GM21381 (cell line): ENCODE measurements at regions not wholly inside any gene's neighbourhood (a gene's known extent, or its start where the extent isn't known, plus 50 kb on each side); places are given as distances from the start of the nearest gene placed in this dataset.
"Not testable (repeated sequence)": the region's sequence is repeated elsewhere in the genome, so short reads cannot be mapped to it uniquely, and the experiment has no call there.

Experiments used
- ATAC-seq: cut with Tn5 transposase; IDR thresholded peaks from one replicate; pipeline ENCODE4 v1.9.1; 2021; ENCODE audit warnings: mild to moderate bottlenecking, moderate library complexity; ENCODE audit not compliant: unreplicated experiment

GRCh38 chr20:11976966-11977365 lies 59.3 kb downstream of the BTBD3 start:
- no peak for ATAC-seq

DNA sequence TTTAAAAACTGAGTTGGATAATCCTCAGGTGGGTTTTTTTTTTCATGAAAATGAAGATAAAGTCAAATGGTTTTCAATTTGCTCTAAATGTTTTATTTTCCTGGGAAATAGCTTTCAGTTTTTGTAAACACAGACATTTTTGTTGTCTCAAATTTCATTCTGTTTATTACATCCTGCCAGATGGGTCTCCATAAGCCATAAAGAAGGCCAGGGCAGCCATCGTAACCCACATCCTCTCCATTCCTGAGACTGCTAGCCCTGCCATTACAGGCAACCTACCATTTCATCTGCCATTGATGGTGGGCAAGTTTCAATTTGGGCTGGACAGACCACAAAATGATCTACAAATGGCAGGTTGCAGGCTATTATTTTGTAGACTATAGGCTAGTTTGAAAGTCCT lies 60.8 kb downstream of the BTBD3 start:
- ATAC-seq, result no peak

- ATAC-seq, result no peak
Measured at GRCh38 chr20:11979306-11979990, 61.8 kb downstream of the BTBD3 start.

DNA sequence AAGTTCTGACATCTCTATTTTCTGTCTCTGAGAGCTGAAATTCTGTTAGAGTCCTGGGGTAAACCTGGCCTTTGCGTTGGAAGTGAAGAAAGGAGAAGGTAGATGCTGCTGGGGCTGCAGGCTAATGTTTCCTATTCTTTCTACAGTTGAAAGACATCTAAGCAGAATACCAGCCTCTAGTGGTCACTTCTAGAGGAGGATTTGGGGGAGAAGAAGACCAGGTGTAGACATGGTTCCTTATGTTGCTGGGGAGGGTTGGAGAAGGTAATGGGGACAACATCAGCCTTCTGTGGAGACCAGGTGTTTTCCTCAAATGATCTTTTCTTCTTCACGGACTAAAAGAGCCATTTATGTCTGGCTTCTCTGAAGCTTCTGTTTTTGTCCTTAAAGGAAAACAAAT lies 62.6 kb downstream of the BTBD3 start:
- no peak for ATAC-seq

DNA sequence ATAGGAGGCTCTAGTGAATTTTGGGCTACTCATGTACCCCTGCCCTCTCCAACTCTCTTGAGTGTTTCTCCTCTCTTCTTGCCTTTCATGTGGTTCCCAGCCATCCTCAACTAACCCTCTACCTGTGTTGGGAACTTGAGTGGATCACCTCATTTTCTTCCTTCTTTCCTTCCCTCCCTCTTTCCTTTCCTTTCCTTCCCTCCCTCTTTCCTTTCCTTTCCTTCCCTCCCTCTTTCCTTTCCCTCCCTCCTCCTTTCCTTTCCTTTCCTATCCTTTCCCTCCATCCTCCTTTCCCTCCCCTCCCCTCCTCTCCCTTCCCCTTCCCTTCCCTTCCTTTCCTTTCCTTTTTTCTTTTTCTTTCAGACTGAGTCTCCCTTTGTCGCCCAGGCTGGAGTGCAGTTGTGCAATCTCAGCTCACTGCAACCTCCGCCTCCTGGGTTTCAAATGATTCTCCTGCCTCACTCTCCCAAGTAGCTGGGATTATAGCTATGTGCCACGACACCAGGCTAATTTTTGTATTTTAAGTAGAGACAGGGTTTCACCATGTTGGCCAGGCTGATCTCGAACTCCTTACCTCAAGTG lies 63.8 kb downstream of the BTBD3 start:
- no peak for ATAC-seq

DNA sequence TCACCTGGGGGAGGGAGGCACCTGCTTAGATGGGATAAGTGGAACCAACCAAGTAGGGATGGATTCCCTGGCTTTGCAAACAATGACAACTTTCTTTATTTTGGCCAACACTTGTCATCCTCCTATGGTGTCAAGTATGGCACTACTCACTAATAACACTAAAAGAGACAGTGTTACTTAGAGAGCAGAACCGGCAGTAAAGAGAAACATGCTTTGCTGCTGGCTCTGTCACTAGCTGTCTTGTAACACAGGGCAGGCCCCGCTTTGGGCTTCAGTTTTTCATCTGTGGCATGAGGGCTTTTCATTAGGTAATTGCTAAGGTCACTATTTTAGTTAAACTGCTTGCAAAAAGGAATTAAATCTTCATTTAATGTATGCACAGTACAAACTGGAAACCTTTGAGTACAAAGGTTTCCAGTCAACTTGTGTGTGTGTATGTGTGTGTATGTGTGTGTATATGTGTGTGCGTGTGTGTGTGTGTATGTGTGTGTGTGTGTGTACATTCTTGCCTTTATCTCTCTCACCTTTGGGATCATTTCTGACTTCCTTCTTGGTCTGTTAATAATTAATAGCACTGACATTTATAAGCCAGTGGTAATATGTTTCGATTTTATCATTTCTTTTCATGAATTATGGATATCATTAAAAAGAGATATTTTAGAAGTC lies 64.7 kb downstream of the BTBD3 start:
- no peak for ATAC-seq

- ATAC-seq, result no peak
Measured at GRCh38 chr20:11982955-11983470, 65.3 kb downstream of the BTBD3 start.

DNA sequence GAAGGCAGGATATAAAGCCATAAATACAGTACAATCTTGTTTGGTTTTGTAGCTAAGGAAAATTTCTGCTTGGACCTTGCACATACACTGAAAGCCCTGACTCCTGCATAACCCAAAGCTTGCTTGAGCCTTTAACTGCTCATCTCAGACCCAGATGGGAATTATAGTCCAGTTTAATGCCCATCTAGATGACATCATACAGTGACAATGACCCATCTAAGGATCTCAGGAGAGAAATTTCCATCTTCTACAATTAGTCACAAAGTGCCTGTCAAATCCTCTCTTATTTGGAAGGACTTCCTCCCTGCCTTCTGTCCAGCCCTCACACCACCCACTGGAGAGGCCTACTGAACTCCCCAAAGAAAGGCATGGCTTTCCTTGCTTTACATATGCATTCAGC lies 69.3 kb downstream of the BTBD3 start:
- ATAC-seq, result no peak

- no peak for ATAC-seq
Measured at GRCh38 chr20:11987526-11987925, 69.8 kb downstream of the BTBD3 start.

DNA sequence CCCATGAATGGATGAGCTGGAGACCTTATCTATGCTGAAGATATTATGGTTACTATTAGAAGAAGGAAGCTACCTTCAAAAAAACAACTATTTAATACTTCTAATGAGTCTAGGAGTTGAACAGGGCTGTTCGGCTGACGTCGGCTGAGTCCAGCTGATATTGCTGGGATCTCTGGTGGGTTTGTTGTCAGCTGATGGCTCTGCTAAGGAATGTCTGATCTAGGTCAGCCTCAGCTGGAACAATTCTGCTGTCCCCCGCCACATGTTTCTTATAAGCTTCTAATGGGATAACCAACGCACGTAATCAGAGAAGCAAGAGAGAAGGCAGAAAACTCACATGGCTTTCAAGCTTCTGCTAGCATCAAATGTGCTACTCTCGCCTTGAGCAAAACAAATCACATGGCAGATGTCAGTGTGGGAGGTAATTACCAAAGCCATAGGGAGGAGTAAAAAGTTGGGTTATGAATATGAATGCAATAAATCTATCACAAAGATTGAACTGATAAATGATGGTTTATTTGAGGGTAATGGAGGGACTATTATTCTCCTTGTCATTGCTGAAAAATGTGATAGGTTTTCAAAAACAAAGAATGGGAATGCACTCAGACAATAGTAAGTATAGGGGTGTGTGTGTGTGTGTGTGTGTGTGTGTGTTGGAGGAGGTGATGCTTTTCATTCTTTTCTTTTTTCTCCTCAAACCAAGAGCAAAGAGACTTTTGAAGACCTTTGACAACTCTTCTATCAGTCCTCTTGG lies 71.5 kb downstream of the BTBD3 start:
- ATAC-seq, result no peak

- no peak for ATAC-seq
Measured at GRCh38 chr20:11992426-11992825, 74.7 kb downstream of the BTBD3 start.

- ATAC-seq, result no peak
Measured at GRCh38 chr20:11993886-11994461, 76.3 kb downstream of the BTBD3 start.

DNA sequence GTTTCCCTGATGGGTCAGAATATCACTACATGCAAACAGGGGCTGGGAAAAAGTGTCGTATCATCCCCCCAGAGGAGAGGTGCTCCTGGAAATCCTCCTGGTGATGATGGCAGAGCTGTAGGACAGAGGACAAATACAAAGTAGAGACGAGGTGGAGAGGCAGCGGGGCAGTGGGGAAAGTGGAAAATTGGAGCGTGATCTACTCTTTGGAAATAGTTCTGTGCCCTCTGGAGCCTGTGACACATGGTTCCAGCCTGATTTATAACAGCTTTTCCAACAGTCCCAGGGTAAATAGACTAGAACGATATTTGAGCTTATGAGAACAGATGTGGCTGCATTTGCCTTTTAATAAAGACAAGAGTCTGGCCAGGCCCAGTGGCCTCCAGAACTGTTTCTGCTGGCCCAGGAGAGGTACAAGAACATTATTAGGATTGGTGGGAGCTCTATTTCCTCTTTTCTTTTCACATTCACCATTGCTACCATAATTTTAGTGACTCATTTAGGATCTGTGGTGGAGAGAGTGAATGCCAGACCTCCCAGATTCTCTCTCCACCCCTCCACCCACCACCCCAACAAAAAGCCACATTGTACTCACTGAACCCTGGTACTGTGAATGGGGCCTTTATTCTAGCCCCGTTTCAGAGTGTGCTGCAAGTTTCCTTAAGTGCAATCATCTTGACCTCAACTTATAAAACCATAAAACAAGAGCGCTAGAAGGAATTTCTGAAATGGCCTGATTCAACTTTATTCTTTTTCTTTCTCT lies 78.3 kb downstream of the BTBD3 start:
- ATAC-seq, result no peak

GRCh38 chr20:12004776-12005175 lies 87.1 kb downstream of the BTBD3 start:
- ATAC-seq, result not testable (repeated sequence)

DNA sequence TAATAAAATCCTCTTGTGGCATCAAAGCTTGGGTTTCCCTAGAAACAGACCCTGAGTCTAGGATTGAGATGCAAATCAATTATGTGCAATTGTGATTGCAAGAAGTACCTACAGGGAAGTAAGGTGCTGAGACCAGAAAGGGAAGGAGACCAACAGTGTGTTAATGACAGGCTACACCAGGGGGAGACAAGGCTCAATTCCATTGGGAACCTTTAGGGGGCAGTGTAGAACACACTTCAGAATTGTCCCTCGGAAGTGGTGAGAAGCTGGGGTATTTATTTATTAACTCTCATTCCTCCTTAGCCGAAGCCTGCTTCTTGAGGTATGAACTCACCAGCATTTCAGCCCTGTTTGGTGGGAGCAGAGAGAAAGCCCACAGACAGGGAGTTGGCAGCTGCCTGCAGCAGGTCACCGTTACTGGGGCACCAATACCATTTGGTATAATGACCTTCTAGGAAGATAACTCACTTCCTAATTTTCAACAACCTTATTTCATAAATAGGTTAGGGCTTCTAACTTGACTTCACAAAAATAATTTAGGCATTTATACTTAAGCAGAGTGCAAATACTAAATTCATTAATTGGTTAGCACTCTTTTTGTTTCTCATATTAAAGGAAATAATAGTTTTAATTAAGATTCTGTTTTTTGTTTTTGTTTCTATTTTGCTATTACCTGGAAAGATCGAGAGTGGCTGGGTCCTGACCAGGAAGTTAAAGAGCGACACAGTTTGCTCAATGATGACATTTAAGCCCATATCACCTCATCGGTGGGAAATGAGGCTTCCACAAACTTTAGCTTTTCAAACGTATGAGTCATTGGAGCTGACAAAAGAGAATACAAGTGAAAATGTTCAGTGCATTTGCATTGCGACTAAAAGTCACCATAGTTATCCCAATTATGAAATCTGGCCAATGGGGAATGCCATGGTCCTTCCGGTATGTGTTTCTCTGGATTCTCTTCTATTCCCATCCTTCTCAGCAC lies 94.8 kb downstream of the BTBD3 start:
- peak; percentile 87 for ATAC-seq

- no peak for ATAC-seq
Measured at GRCh38 chr20:12014276-12014675, 96.6 kb downstream of the BTBD3 start.

DNA sequence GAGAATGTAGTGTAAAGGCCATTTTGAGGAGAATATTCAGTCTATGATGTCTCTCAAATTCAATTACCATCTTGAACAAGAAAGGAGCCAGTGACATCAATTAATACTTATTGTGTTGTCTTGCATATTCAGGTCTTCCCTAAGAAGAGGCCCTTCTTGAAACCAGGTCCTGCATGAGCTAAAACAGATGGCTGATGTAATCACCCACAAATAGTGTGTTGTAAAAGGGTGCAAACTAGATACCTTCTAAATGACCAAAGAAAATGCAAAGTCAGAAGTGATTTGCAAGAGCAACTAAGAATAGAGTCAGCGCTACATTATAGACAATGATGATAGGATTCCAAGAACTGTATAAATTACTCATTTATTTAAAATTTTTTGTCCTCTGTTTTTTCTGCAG lies 97.0 kb downstream of the BTBD3 start:
- no peak for ATAC-seq

GRCh38 chr20:12016291-12016690 lies 98.6 kb downstream of the BTBD3 start:
- ATAC-seq, result no peak

DNA sequence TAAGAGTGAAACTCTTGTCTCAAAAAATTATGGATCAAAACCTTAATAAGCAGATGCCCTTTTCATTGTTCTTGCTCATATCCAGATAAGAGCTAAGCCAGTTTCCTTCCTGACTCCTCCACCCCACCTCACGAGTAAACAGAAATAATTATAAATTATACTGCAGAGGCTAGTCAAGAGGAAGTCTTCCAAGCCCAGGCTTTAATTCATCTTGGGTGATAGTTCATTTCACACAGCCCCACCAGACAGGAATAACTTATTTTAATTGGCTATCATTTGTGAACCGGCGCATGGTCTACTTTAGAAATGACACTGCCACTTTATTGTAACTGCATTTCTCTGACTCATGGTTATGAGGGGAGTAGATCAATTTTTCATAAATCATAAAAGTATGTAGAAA lies 102.0 kb downstream of the BTBD3 start:
- ATAC-seq, result no peak
